Spinal cord (tissue), 9 donors: ENCODE measurements at regions not wholly inside any gene's neighbourhood (a gene's known extent, or its start where the extent isn't known, plus 50 kb on each side); places are given as distances from the start of the nearest gene placed in this dataset.
"Not testable (repeated sequence)": the region's sequence is repeated elsewhere in the genome, so short reads cannot be mapped to it uniquely, and the experiment has no call there.

Experiments
- DNase-seq, 6 donors: peaks; one replicate each; pipeline versions ENCODE4 v3.0.0 to v3.0.0-alpha.2; 2013 to 2015; ENCODE audit warnings: low spot score in 6 of 6, low read depth in 4 of 6
- H3K27ac ChIP-seq: one replicate; pipeline ENCODE4 v1.5.1; 2013; ENCODE audit warnings: low read depth, low read length, control low read depth
- H3K27me3 ChIP-seq: one replicate; pipeline ENCODE4 v1.6.1; 2013; ENCODE audit warnings: low read length; ENCODE audit not compliant: control insufficient read depth, insufficient read depth
- H3K36me3 ChIP-seq: one replicate; pipeline ENCODE4 v1.6.1; 2013; ENCODE audit warnings: low read length; ENCODE audit not compliant: control insufficient read depth, insufficient read depth
- H3K4me1 ChIP-seq: one replicate; pipeline ENCODE4 v1.6.1; 2013; ENCODE audit warnings: low read length; ENCODE audit not compliant: control insufficient read depth, insufficient read depth
- H3K4me3 ChIP-seq: one replicate; pipeline ENCODE4 v1.5.1; 2013; ENCODE audit warnings: low read depth, low read length, control low read depth
- H3K9me3 ChIP-seq: one replicate; pipeline ENCODE4 v1.6.1; 2013; ENCODE audit warnings: low read length; ENCODE audit not compliant: control insufficient read depth, insufficient read depth
- WGBS: methylation state at CpG from one replicate; pipeline ENCODE4 v1.1.5; 2013; ENCODE audit warnings: missing lambda C conversion rate; ENCODE audit not compliant: insufficient coverage; 5-methylcytosine and 5-hydroxymethylcytosine counted together
- donor health status: healthy.

GRCh38 chr2:34142531-34143008, 543.5 kb upstream of the FAM98A start:
- H3K27me3 ChIP-seq, H3K27ac ChIP-seq: not testable (repeated sequence)

GRCh38 chr2:34133065-34133464, 534.0 kb upstream of the FAM98A start:
- DNase-seq, H3K36me3 ChIP-seq, H3K27me3 ChIP-seq, H3K27ac ChIP-seq, H3K9me3 ChIP-seq, H3K4me1 ChIP-seq, H3K4me3 ChIP-seq: not testable (repeated sequence)
- WGBS = 92% methylated on average over 12 of the region's 24 CpGs

More at GRCh38 chr2:34142531-34143008, 543.5 kb upstream of the FAM98A start:
- H3K4me1 ChIP-seq, H3K36me3 ChIP-seq, H3K4me3 ChIP-seq, H3K9me3 ChIP-seq, DNase-seq: not testable (repeated sequence)
- WGBS = 83% methylated on average over 17 of the region's 18 CpGs

- WGBS = no CpG with 5 or more reads among the region's 4 CpGs
- Histone ChIP-seq H3K27me3 (no peaks in the 10 kb centered on the region), H3K36me3 (no peaks in the 10 kb centered on the region), H3K4me1 (no peaks in the 10 kb centered on the region), H3K27ac (no peak overlapping the region), H3K4me3 (no peak overlapping the region), H3K9me3 (no peaks in the 10 kb centered on the region)
- no peak for DNase-seq
These were observed 527.2 kb upstream of the FAM98A start for GRCh38 chr2:34126279-34126678.

GRCh38 chr2:34123996-34124785, 525.1 kb upstream of the FAM98A start:
- no peak for DNase-seq
- no peaks in the 10 kb centered on the region for H3K4me1 ChIP-seq
- H3K27me3 ChIP-seq = no peaks in the 10 kb centered on the region
- 53% methylated on average over 5 of the region's 7 CpGs for WGBS
- H3K9me3 ChIP-seq = no peaks in the 10 kb centered on the region
- H3K27ac ChIP-seq = no peak overlapping the region
- no peaks in the 10 kb centered on the region for H3K36me3 ChIP-seq
- H3K4me3 ChIP-seq = no peak overlapping the region

DNA sequence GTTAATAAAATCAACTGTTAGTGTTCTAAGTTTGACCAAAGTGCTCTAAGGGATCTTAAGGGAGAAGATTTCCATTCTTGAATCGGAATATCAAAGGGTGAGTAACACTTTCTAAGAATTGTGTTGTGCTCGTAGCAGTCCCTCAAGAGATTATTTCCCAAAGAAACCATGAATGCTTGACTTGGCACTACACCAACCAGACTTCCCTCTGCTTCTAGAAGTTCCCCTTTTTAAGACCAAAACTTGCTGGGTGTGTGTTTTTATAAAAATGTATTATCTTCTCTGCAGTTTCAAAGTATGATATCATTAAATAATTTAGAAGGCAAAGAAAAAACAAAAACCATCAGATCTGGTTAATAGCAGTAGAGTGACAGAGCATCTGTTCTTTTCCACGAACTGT, 522.0 kb upstream of the FAM98A start:
- Histone ChIP-seq H3K4me3 (no peak overlapping the region), H3K27ac (no peak overlapping the region), H3K4me1 (no peaks in the 10 kb centered on the region), H3K9me3 (no peaks in the 10 kb centered on the region), H3K27me3 (no peaks in the 10 kb centered on the region), H3K36me3 (no peaks in the 10 kb centered on the region)
- no peak for DNase-seq
- WGBS = 71% methylated on average over 1 of the region's 3 CpGs

DNA sequence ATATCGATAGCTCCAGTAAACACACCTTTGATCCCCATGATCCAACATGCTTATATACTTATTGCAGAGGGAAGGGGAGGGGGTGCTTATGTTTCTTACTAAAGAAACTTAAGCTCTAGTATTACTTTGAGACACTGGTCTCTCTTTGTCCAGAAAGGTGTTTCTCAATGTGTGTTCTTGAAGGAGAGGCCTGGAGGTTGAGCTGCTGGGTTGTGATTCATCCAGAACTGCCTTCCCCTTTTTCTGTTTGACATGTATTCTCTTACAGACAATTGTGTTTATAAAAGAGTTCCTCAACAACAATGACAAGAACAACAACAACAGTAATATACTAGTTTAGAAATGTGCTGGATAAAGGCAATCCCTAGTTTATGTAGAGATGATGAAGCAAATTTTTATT, 516.0 kb upstream of the FAM98A start:
- H3K4me3 ChIP-seq = no peak overlapping the region
- H3K9me3 ChIP-seq = no peaks in the 10 kb centered on the region
- no peaks in the 10 kb centered on the region for H3K36me3 ChIP-seq
- H3K27ac ChIP-seq = no peak overlapping the region
- WGBS = no CpG with 5 or more reads among the region's 1 CpG
- no peak for DNase-seq
- H3K4me1 ChIP-seq = no peaks in the 10 kb centered on the region
- no peaks in the 10 kb centered on the region for H3K27me3 ChIP-seq

DNA sequence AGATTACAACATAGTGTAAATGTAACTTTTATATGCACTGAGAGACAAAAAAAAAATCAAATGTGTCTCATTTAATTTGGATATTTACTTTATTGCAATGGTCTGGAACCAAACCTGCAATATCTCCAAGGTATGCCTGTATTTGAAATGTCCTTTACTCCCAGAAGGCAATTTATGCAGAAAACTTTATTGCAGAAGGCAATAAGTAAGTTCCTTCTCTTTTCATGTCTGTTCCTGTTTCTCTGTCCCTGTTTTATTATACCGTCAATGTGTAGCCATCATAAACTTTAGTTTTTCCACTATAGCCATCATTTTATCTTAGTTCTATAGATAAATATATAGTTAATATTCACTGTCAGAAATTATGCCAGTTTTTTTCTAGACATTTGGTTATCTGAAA, 513.1 kb upstream of the FAM98A start:
- Histone ChIP-seq H3K27me3 (no peaks in the 10 kb centered on the region), H3K4me3 (no peak overlapping the region), H3K4me1 (no peaks in the 10 kb centered on the region), H3K36me3 (no peaks in the 10 kb centered on the region), H3K9me3 (no peaks in the 10 kb centered on the region), H3K27ac (no peak overlapping the region)
- no peak for DNase-seq
- no CpG with 5 or more reads among the region's 1 CpG for WGBS

DNA sequence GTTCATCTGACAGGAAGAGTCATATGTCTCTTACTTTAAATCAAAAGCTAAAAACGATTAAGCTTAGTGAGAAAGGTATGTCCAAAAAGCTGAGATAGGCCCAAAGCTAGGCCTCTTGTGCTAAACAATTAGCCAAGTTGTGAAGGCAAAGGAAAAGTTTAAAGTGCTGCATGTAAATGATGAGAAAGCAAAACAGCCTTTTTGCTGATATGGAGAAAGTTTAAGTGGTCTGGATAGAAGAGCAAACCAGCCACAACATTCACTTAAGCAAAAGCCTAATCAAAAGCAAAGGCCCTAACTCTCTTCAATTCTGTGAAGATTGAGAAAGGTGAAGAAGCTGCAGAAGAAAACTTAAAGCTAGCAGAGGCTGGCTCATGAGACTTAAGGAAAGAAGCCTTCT, 511.3 kb upstream of the FAM98A start:
- Histone ChIP-seq H3K36me3 (no peaks in the 10 kb centered on the region), H3K4me3 (no peak overlapping the region), H3K9me3 (no peaks in the 10 kb centered on the region), H3K4me1 (no peaks in the 10 kb centered on the region), H3K27me3 (no peaks in the 10 kb centered on the region), H3K27ac (no peak overlapping the region)
- no peak for DNase-seq
- WGBS = 83% methylated on average over 1 of the region's 1 CpG

- WGBS = 86% methylated on average over 1 of the region's 1 CpG
- Histone ChIP-seq H3K4me1 (no peaks in the 10 kb centered on the region), H3K36me3 (no peaks in the 10 kb centered on the region), H3K4me3 (no peak overlapping the region), H3K27ac (no peak overlapping the region), H3K27me3 (no peaks in the 10 kb centered on the region), H3K9me3 (no peaks in the 10 kb centered on the region)
- DNase-seq = no peak
These were observed 508.7 kb upstream of the FAM98A start for GRCh38 chr2:34107811-34108210.

DNA sequence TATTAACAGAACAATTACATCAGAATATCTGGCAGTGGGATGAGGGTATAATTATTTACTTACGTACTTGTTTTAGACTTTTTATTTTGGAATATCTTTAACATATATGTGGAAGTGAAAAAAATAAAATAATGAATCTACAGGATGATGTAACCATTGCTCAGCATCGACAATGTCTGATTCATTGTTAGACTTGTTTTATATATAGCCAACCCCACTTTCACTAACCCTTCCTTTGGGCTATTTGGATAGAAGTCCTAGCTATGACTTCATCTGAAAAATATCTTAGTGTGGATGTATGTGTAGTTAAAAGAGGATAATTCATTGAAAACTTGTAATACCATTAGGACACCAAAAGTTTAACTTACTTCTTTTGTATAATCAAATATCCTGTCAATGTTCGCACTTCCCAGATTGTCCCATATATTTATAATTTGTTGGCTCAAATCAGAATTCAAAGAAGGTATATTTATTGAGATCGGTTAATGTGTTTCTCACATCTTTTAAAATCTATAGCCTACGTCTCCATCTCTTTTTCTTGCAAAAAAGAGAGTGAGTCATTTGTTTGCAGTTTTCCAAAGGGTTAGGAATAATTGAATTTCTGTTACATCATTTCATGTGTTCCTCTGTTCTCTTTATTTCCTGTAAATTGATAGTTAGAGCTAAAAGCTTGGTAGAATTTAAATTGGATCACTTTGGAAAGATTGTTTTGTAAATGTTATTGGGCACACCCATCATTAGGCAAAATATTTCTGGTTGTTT, 506.1 kb upstream of the FAM98A start:
- no peak for DNase-seq
- no peaks in the 10 kb centered on the region for H3K9me3 ChIP-seq
- no peak overlapping the region for H3K4me3 ChIP-seq
- no peaks in the 10 kb centered on the region for H3K36me3 ChIP-seq
- H3K27ac ChIP-seq = no peak overlapping the region
- no peaks in the 10 kb centered on the region for H3K4me1 ChIP-seq
- H3K27me3 ChIP-seq = no peaks in the 10 kb centered on the region
- WGBS = no CpG with 5 or more reads among the region's 5 CpGs
